ENCODE measurements at regions not wholly inside any gene's neighbourhood (a gene's known extent, or its start where the extent isn't known, plus 50 kb on each side); places are given as distances from the start of the nearest gene placed in this dataset.

DNA sequence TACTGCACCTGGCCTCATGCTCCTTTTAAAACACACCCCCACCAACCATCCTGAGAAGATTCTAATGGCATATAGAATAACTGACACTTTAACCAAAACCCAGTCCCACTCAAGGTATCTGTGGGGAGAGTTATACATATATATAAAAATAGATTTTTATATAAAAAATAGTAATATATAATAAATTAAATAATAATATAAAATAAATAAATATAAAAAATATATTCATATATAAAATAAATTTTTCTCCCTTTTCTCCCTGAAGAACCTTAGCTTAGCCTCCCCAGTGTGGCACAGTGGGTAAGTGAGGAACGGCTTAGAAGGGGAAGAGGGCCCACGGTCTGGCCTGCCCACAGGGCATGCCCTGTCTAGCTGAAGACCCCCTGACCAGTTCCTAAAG is 51.1 kb upstream of the SSBP2 start:
- TF ChIP-seq SIN3A (IDR thresholded peaks at IDR 0.05; ENCODE audit: borderline replicate concordance, insufficient read depth, low read length), result no peak
- no peak for TF ChIP-seq TAF1 (IDR thresholded peaks at IDR 0.05; ENCODE audit: borderline replicate concordance, insufficient read depth, low read length)
- TF ChIP-seq, protein P1, sequence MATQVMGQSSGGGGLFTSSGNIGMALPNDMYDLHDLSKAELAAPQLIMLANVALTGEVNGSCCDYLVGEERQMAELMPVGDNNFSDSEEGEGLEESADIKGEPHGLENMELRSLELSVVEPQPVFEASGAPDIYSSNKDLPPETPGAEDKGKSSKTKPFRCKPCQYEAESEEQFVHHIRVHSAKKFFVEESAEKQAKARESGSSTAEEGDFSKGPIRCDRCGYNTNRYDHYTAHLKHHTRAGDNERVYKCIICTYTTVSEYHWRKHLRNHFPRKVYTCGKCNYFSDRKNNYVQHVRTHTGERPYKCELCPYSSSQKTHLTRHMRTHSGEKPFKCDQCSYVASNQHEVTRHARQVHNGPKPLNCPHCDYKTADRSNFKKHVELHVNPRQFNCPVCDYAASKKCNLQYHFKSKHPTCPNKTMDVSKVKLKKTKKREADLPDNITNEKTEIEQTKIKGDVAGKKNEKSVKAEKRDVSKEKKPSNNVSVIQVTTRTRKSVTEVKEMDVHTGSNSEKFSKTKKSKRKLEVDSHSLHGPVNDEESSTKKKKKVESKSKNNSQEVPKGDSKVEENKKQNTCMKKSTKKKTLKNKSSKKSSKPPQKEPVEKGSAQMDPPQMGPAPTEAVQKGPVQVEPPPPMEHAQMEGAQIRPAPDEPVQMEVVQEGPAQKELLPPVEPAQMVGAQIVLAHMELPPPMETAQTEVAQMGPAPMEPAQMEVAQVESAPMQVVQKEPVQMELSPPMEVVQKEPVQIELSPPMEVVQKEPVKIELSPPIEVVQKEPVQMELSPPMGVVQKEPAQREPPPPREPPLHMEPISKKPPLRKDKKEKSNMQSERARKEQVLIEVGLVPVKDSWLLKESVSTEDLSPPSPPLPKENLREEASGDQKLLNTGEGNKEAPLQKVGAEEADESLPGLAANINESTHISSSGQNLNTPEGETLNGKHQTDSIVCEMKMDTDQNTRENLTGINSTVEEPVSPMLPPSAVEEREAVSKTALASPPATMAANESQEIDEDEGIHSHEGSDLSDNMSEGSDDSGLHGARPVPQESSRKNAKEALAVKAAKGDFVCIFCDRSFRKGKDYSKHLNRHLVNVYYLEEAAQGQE (IDR thresholded peaks at IDR 0.05; ENCODE audit: insufficient read depth in 1 of 2, low read depth in 2 of 2, low read length in 2 of 2), result no peak
- no peak for TF ChIP-seq FOXP2 (optimal IDR thresholded peaks at IDR 0.05; ENCODE audit: borderline replicate concordance, extremely low read depth, extremely low read length, insufficient read depth)
- TF ChIP-seq POLR2AphosphoS5 (IDR thresholded peaks at IDR 0.05; ENCODE audit: low read depth, low read length), result no peak

- TF ChIP-seq, protein P1 (IDR thresholded peaks at IDR 0.05; ENCODE audit: insufficient read depth in 1 of 2, low read depth in 2 of 2, low read length in 2 of 2), result no peak
- TF ChIP-seq FOXP2 (optimal IDR thresholded peaks at IDR 0.05; ENCODE audit: borderline replicate concordance, extremely low read depth, extremely low read length, insufficient read depth), result no peak
- no peak for TF ChIP-seq SIN3A (IDR thresholded peaks at IDR 0.05; ENCODE audit: borderline replicate concordance, insufficient read depth, low read length)
- TF ChIP-seq TAF1 (IDR thresholded peaks at IDR 0.05; ENCODE audit: borderline replicate concordance, insufficient read depth, low read length), result no peak
- no peak for TF ChIP-seq POLR2AphosphoS5 (IDR thresholded peaks at IDR 0.05; ENCODE audit: low read depth, low read length)
Observed at GRCh38 chr5:81800797-81801196, 49.9 kb upstream of the SSBP2 start.

All from PFSK-1 (cell line).